ENCODE measurements at regions not wholly inside any gene's neighbourhood (a gene's known extent, or its start where the extent isn't known, plus 50 kb on each side); places are given as distances from the start of the nearest gene placed in this dataset.

GRCh38 chr5:28009576-28009975, 971.2 kb upstream of the CDH9 start:
- TF ChIP-seq CTCF (conservative IDR thresholded peaks at IDR 0.05 in 1 of 2, IDR thresholded peaks at IDR 0.05 in 1 of 2; ENCODE audit: low read depth in 1 of 2, low read length in 2 of 2) (no peak), EZH2 (IDR thresholded peaks at IDR 0.05; ENCODE audit: low read length, missing control alignments) (no peak)

Measured in fibroblast of lung (primary cell).